ENCODE measurements at regions not wholly inside any gene's neighbourhood (a gene's known extent, or its start where the extent isn't known, plus 50 kb on each side); places are given as distances from the start of the nearest gene placed in this dataset.
"Not testable (repeated sequence)": the region's sequence is repeated elsewhere in the genome, so short reads cannot be mapped to it uniquely, and the experiment has no call there.

GRCh38 chr6:21933351-21933750, 339.8 kb downstream of the SOX4 start:
- Histone ChIP-seq H3K27ac (no peak overlapping the region), H3K4me3 (no peak overlapping the region), H3K4me1 (no peaks in the 10 kb centered on the region), H3K9me3 (peaks cover 0 to 3% of the 10 kb centered on the region in 2 donors), H3K27me3 (no peaks in the 10 kb centered on the region), H3K36me3 (no peaks in the 10 kb centered on the region)
- no peak for TF ChIP-seq CTCF (IDR thresholded peaks at IDR 0.05)
- TF ChIP-seq POLR2AphosphoS5 (IDR thresholded peaks at IDR 0.05) = no peak
- no peak for TF ChIP-seq POLR2A (IDR thresholded peaks at IDR 0.05)
- DNase-seq (ENCODE audit: low spot score in 2 of 2) = no peak
- intact Hi-C loops (cut with DNase I; ENCODE audit: low total_unique reads) = no loop called here

- no peak overlapping the region for H3K4me3 ChIP-seq
- no peaks in the 10 kb centered on the region for H3K27me3 ChIP-seq
- peaks cover 0 to 3% of the 10 kb centered on the region in 2 donors for H3K9me3 ChIP-seq
- no peak for TF ChIP-seq CTCF (IDR thresholded peaks at IDR 0.05)
- no peak for TF ChIP-seq POLR2AphosphoS5 (IDR thresholded peaks at IDR 0.05)
- TF ChIP-seq POLR2A (IDR thresholded peaks at IDR 0.05) = no peak
- intact Hi-C loops (cut with DNase I; ENCODE audit: low total_unique reads) = no loop called here
- no peak overlapping the region for H3K27ac ChIP-seq
- no peaks in the 10 kb centered on the region for H3K4me1 ChIP-seq
- DNase-seq (ENCODE audit: low spot score in 2 of 2) = no peak
- H3K36me3 ChIP-seq = no peaks in the 10 kb centered on the region
These were observed 341.6 kb downstream of the SOX4 start for GRCh38 chr6:21935142-21935541.

GRCh38 chr6:21935561-21936028, 342.0 kb downstream of the SOX4 start:
- no peaks in the 10 kb centered on the region for H3K36me3 ChIP-seq
- no peaks in the 10 kb centered on the region for H3K4me1 ChIP-seq
- H3K27me3 ChIP-seq = no peaks in the 10 kb centered on the region
- no peak for DNase-seq (ENCODE audit: low spot score in 2 of 2)
- TF ChIP-seq CTCF (IDR thresholded peaks at IDR 0.05) = peak in 1 of 3 donors; percentile 19
- no peak for TF ChIP-seq POLR2AphosphoS5 (IDR thresholded peaks at IDR 0.05)
- no peak overlapping the region for H3K4me3 ChIP-seq
- H3K27ac ChIP-seq = no peak overlapping the region
- H3K9me3 ChIP-seq = peaks cover 0 to 3% of the 10 kb centered on the region in 2 donors
- intact Hi-C loops (cut with DNase I; ENCODE audit: low total_unique reads) = no loop called here

- DNase-seq (ENCODE audit: low spot score in 2 of 2) = no peak
- Histone ChIP-seq H3K4me1 (no peaks in the 10 kb centered on the region), H3K27ac (no peak overlapping the region), H3K27me3 (no peaks in the 10 kb centered on the region), H3K36me3 (no peaks in the 10 kb centered on the region), H3K4me3 (no peak overlapping the region), H3K9me3 (no peaks in the 10 kb centered on the region)
- intact Hi-C loops (cut with DNase I; ENCODE audit: low total_unique reads) = no loop called here
- no peak for TF ChIP-seq POLR2A (IDR thresholded peaks at IDR 0.05)
These were observed 343.9 kb downstream of the SOX4 start for GRCh38 chr6:21937466-21937865.

- DNase-seq (ENCODE audit: low spot score in 2 of 2); intact Hi-C loops (cut with DNase I; ENCODE audit: low total_unique reads); H3K9me3 ChIP-seq; H3K36me3 ChIP-seq; H3K27me3 ChIP-seq; H3K4me3 ChIP-seq; H3K4me1 ChIP-seq; H3K27ac ChIP-seq: not testable (repeated sequence)
These were observed 345.5 kb downstream of the SOX4 start for GRCh38 chr6:21939066-21939465.

GRCh38 chr6:21941926-21942325, 348.4 kb downstream of the SOX4 start:
- no peak for DNase-seq (ENCODE audit: low spot score in 2 of 2)
- intact Hi-C loops (cut with DNase I; ENCODE audit: low total_unique reads) = loop anchor here (2.0 kb wide), 1 partner anchor 47 kb away; no protein-coding TSS in a partner anchor
- Histone ChIP-seq H3K9me3 (no peaks in the 10 kb centered on the region), H3K36me3 (no peaks in the 10 kb centered on the region), H3K4me1 (no peaks in the 10 kb centered on the region), H3K4me3 (no peak overlapping the region), H3K27me3 (no peaks in the 10 kb centered on the region), H3K27ac (no peak overlapping the region)
- TF ChIP-seq CTCF (IDR thresholded peaks at IDR 0.05) = no peak
- TF ChIP-seq POLR2A (IDR thresholded peaks at IDR 0.05) = no peak
- no peak for TF ChIP-seq POLR2AphosphoS5 (IDR thresholded peaks at IDR 0.05)

Data from breast epithelium (tissue), 4 donors.